ENCODE measurements at regions not wholly inside any gene's neighbourhood (a gene's known extent, or its start where the extent isn't known, plus 50 kb on each side); places are given as distances from the start of the nearest gene placed in this dataset.
"Not testable (repeated sequence)": the region's sequence is repeated elsewhere in the genome, so short reads cannot be mapped to it uniquely, and the experiment has no call there.

DNA sequence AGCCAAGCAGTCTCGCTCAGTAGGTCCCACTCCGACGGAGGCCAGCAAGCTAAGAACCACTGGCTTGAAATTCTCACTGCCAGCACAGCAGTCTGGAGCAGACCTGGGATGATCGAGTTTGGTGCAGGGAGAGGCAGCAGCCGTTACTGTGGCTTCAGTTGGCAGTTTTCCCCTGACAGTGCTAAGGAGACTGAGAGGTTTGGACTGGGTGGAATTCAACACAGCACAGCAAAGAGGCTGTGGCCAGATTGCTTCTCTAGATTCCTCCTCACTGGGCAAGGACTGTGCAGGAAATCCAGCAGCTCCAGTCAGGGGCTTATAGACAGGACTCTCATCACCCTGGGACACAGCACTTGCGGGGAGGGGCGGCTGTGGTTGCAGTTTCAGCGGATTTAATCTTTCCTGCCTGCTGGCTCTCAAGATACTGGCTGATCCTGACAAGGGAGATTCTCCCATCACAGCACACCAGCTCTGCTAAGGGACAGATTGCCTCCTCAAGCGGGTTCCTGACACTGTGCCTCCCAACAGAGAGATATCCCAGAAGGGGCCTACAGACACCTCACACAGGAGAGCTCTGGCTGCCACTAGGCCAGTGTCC is 122.1 kb downstream of the YIPF5 start:
- WGBS, 2 experiments (ENCODE audit: insufficient coverage in 2 of 2) = 83 to 93% methylated on average over 6 to 7 of the region's 9 CpGs
- Histone ChIP-seq H3K4me3 (ENCODE audit: extremely low read depth, insufficient read depth, low read length, poor library complexity, severe bottlenecking) (no peak overlapping the region), H3K9me3 (ENCODE audit: control insufficient read depth, low read length) (no peaks in the 10 kb centered on the region), H3K4me1 (ENCODE audit: control insufficient read depth, insufficient read depth, low read length, poor library complexity, severe bottlenecking) (no peaks in the 10 kb centered on the region), H3K36me3 (ENCODE audit: control insufficient read depth, insufficient read depth, low read length) (no peaks in the 10 kb centered on the region), H3K27ac (ENCODE audit: low read depth, low read length, severe bottlenecking) (no peak overlapping the region)

DNA sequence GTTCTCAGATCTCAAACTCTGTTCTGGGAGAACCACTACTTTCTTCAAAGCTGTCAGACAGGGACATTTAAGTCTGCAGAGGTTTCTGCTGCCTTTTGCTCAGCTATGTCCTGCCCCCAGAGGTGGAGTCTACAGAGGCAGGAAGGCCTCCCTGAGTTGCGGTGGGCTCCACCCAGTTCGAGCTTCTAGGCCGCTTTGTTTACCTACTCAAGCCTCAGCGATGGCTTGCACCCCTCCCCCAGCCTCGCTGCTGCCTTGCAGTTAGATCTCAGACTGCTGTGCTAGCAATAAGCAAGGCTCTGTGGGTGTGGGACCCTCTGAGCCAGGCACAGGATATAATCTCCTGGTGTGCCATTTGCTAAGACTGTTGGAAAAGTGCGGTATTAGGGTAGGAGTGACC is 115.1 kb downstream of the YIPF5 start:
- WGBS, 2 experiments (ENCODE audit: insufficient coverage in 2 of 2) = 78 to 100% methylated on average over 1 to 4 of the region's 6 CpGs
- not testable (repeated sequence) for H3K4me3 ChIP-seq (ENCODE audit: extremely low read depth, insufficient read depth, low read length, poor library complexity, severe bottlenecking); H3K4me1 ChIP-seq (ENCODE audit: control insufficient read depth, insufficient read depth, low read length, poor library complexity, severe bottlenecking); H3K36me3 ChIP-seq (ENCODE audit: control insufficient read depth, insufficient read depth, low read length); H3K9me3 ChIP-seq (ENCODE audit: control insufficient read depth, low read length); H3K27ac ChIP-seq (ENCODE audit: low read depth, low read length, severe bottlenecking)

DNA sequence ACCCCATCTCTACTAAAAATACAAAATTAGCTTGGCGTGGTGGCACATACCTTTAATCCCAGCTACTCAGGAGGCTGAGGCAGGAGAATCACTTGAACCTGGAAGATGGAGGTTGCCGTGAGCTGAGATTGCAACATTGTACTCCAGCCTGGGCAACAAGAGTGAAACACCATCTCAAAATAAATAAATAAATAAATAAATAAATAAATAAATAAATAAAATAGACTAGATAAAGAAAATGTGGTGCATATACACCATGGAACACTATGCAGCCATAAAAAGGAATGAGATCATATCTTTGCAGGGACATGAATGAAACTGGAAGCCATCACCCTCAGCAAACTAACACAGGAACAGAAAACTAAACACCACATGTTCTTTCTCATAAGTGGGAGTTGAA is 110.4 kb downstream of the YIPF5 start:
- H3K4me3 ChIP-seq (ENCODE audit: extremely low read depth, insufficient read depth, low read length, poor library complexity, severe bottlenecking); H3K36me3 ChIP-seq (ENCODE audit: control insufficient read depth, insufficient read depth, low read length); H3K27ac ChIP-seq (ENCODE audit: low read depth, low read length, severe bottlenecking); H3K4me1 ChIP-seq (ENCODE audit: control insufficient read depth, insufficient read depth, low read length, poor library complexity, severe bottlenecking); H3K9me3 ChIP-seq (ENCODE audit: control insufficient read depth, low read length): not testable (repeated sequence)
- 50% methylated on average over 1 of the region's 2 CpGs; no CpG with 5 or more reads in 1 of the 2 experiments for WGBS, 2 experiments (ENCODE audit: insufficient coverage in 2 of 2)

DNA sequence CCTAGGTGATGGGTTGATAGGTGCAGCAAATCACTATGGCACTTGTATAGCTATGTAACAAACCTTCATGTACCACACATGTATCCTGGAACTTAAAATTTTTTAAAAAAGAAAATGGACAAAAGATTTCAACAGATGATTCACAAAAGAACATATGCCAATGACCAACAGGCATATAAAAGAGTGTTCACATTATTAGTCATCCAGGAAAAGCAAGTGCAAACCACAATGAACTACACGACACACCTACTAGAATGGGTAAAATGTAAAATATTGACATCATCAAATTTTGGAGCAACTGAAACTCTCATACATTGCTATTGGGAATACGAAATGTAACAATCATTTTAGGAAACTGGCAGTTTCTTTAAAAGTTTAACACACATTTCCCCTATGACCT is 109.9 kb downstream of the YIPF5 start:
- no peaks in the 10 kb centered on the region for H3K9me3 ChIP-seq (ENCODE audit: control insufficient read depth, low read length)
- no peak overlapping the region for H3K4me3 ChIP-seq (ENCODE audit: extremely low read depth, insufficient read depth, low read length, poor library complexity, severe bottlenecking)
- H3K27ac ChIP-seq (ENCODE audit: low read depth, low read length, severe bottlenecking) = no peak overlapping the region
- no CpG with 5 or more reads among the region's 2 CpGs for WGBS, 2 experiments (ENCODE audit: insufficient coverage in 2 of 2)
- no peaks in the 10 kb centered on the region for H3K4me1 ChIP-seq (ENCODE audit: control insufficient read depth, insufficient read depth, low read length, poor library complexity, severe bottlenecking)
- H3K36me3 ChIP-seq (ENCODE audit: control insufficient read depth, insufficient read depth, low read length) = no peaks in the 10 kb centered on the region

DNA sequence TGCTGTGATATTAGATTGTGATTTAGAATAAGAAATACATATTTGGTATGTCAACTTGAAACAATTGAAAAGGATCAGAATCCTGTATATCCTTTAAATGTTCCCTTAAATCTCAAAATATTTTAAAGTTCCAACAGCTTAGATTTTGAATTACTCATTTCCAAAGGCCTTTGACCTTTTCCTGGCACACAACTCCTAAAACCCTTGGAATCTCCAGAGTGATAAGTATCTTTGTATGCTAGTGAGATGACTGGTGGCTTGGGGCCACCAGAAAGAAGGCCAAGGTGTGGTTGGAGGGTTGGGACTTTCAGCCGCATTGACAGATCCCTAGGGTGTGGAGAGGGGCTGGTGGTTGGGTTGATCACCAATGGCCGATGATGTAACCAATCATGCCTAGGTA is 104.7 kb downstream of the YIPF5 start:
- 80% methylated on average over 2 of the region's 2 CpGs; no CpG with 5 or more reads in 1 of the 2 experiments for WGBS, 2 experiments (ENCODE audit: insufficient coverage in 2 of 2)

DNA sequence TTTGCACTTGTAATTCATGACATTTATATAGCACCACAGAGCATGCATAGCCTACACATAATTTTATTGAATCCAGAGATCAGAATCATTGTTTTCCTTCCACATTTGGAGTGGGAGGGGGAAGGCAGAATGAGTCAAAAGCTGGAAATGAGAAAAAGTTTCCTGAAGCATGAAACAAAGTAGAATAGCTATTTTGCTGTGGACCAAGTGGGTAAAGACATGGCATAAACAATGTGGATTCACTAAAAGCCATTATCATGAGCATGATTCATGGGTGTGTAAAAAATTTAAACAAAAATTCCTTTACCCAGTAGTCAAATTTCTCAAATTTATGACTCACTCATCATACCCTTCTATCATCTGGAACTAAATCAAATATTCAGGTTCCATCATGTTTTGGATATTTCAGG is 97.9 kb downstream of the YIPF5 start:
- Histone ChIP-seq H3K27ac (ENCODE audit: low read depth, low read length, severe bottlenecking) (no peak overlapping the region), H3K9me3 (ENCODE audit: control insufficient read depth, low read length) (no peaks in the 10 kb centered on the region), H3K4me3 (ENCODE audit: extremely low read depth, insufficient read depth, low read length, poor library complexity, severe bottlenecking) (no peak overlapping the region), H3K4me1 (ENCODE audit: control insufficient read depth, insufficient read depth, low read length, poor library complexity, severe bottlenecking) (no peaks in the 10 kb centered on the region), H3K36me3 (ENCODE audit: control insufficient read depth, insufficient read depth, low read length) (no peaks in the 10 kb centered on the region)

More for the DNA sequence above, 104.7 kb downstream of the YIPF5 start:
- Histone ChIP-seq H3K36me3 (ENCODE audit: control insufficient read depth, insufficient read depth, low read length) (no peaks in the 10 kb centered on the region), H3K4me1 (ENCODE audit: control insufficient read depth, insufficient read depth, low read length, poor library complexity, severe bottlenecking) (no peaks in the 10 kb centered on the region), H3K9me3 (ENCODE audit: control insufficient read depth, low read length) (no peaks in the 10 kb centered on the region), H3K4me3 (ENCODE audit: extremely low read depth, insufficient read depth, low read length, poor library complexity, severe bottlenecking) (no peak overlapping the region), H3K27ac (ENCODE audit: low read depth, low read length, severe bottlenecking) (no peak overlapping the region)

DNA sequence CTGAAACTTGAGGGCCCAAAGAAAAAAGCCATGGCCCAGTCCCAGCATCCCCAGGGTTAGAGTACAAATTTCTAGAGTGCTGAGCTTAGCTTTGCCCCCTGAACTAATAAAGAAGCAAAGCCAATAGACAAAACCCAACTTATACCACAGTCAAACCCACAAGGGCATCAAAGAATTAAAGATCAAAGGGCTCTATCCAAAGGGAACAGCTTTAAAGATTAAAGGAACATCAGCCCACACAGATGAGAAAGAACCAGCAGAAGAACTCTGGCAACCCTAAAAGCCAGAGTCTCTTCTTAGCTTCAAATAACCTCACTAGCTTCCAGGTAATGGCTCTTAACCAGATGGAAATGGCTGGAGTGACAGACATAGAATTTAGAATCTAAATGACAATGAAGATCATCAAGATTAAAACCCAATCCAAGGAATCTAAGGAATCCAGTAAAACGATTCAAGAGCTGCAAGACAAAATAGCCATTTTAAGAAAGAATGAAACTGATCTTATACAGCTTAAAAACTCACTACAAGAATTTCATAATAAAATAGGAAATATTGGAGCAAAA is 93.9 kb downstream of the YIPF5 start:
- no peaks in the 10 kb centered on the region for H3K36me3 ChIP-seq (ENCODE audit: control insufficient read depth, insufficient read depth, low read length)
- WGBS, 2 experiments (ENCODE audit: insufficient coverage in 2 of 2) = no CpG with 5 or more reads among the region's 1 CpG

DNA sequence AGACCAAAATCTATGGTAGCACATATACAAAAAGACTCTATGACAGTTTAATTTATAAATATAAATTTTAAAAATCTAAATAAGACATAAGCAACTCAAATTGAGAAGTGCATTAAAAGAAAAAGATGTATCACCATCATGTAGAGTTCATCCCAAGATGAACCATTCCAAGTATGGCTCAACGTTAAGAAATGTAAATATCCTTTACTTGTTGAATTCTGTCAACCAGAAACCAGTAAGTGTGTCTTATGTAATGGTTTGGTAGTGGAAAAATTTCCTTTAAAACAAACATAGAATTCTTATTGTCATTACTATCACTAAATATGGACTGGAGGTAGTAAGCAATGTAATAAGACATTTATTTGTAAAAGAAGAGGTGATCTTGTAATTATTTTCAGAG is 87.3 kb downstream of the YIPF5 start:
- no peak overlapping the region for H3K4me3 ChIP-seq (ENCODE audit: extremely low read depth, insufficient read depth, low read length, poor library complexity, severe bottlenecking)
- H3K4me1 ChIP-seq (ENCODE audit: control insufficient read depth, insufficient read depth, low read length, poor library complexity, severe bottlenecking) = no peaks in the 10 kb centered on the region
- no peak overlapping the region for H3K27ac ChIP-seq (ENCODE audit: low read depth, low read length, severe bottlenecking)
- H3K9me3 ChIP-seq (ENCODE audit: control insufficient read depth, low read length) = no peaks in the 10 kb centered on the region
- H3K36me3 ChIP-seq (ENCODE audit: control insufficient read depth, insufficient read depth, low read length) = no peaks in the 10 kb centered on the region
- no CpG with 5 or more reads among the region's 1 CpG for WGBS, 2 experiments (ENCODE audit: insufficient coverage in 2 of 2)

More for the DNA sequence above, 93.9 kb downstream of the YIPF5 start:
- Histone ChIP-seq H3K4me1 (ENCODE audit: control insufficient read depth, insufficient read depth, low read length, poor library complexity, severe bottlenecking) (no peaks in the 10 kb centered on the region), H3K4me3 (ENCODE audit: extremely low read depth, insufficient read depth, low read length, poor library complexity, severe bottlenecking) (no peak overlapping the region), H3K9me3 (ENCODE audit: control insufficient read depth, low read length) (no peaks in the 10 kb centered on the region), H3K27ac (ENCODE audit: low read depth, low read length, severe bottlenecking) (no peak overlapping the region)

DNA sequence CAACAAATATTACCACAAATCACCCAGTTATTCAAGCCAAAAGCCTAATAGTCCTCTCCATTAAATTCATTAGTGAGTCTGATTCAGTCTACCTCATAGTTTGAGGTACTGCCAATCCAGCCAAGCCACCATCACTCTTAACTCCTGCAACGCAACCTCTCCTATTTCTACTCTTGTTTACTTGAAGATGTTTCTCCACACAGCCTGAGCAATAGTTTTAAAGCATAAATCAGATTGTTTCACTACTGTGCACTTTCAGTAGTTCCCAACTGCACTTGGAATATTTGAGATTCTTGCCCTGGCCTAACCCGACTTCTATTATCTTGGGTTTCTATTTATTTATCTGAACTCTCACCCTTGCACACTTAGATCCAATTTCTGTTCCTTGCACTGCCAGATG is 85.5 kb downstream of the YIPF5 start:
- Histone ChIP-seq H3K4me1 (ENCODE audit: control insufficient read depth, insufficient read depth, low read length, poor library complexity, severe bottlenecking) (no peaks in the 10 kb centered on the region), H3K36me3 (ENCODE audit: control insufficient read depth, insufficient read depth, low read length) (no peaks in the 10 kb centered on the region), H3K4me3 (ENCODE audit: extremely low read depth, insufficient read depth, low read length, poor library complexity, severe bottlenecking) (no peak overlapping the region), H3K27ac (ENCODE audit: low read depth, low read length, severe bottlenecking) (no peak overlapping the region), H3K9me3 (ENCODE audit: control insufficient read depth, low read length) (no peaks in the 10 kb centered on the region)
- 95 to 100% methylated on average over 2 of the region's 2 CpGs for WGBS, 2 experiments (ENCODE audit: insufficient coverage in 2 of 2)

DNA sequence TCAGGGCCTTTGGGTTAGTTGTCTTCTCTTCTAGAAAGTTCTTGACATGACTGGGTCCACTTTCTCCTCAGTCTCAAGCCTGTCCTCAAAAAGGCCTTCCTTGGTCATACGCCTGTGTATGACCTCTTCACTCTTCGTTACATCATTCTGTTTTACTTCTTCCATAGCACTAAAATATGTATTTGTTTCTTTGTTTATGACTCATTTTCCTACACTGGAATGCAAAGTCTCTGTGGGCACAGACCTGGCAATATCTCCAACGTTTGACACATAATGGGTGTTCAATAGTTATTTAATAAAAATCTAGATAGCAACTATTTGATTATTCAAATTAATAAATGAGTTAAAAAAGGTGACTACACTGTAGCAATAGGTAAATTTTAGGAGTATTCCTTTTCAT is 85.1 kb downstream of the YIPF5 start:
- Histone ChIP-seq H3K36me3 (ENCODE audit: control insufficient read depth, insufficient read depth, low read length) (no peaks in the 10 kb centered on the region), H3K27ac (ENCODE audit: low read depth, low read length, severe bottlenecking) (no peak overlapping the region), H3K4me1 (ENCODE audit: control insufficient read depth, insufficient read depth, low read length, poor library complexity, severe bottlenecking) (no peaks in the 10 kb centered on the region), H3K9me3 (ENCODE audit: control insufficient read depth, low read length) (no peaks in the 10 kb centered on the region), H3K4me3 (ENCODE audit: extremely low read depth, insufficient read depth, low read length, poor library complexity, severe bottlenecking) (no peak overlapping the region)
- WGBS, 2 experiments (ENCODE audit: insufficient coverage in 2 of 2) = no CpG with 5 or more reads among the region's 3 CpGs

DNA sequence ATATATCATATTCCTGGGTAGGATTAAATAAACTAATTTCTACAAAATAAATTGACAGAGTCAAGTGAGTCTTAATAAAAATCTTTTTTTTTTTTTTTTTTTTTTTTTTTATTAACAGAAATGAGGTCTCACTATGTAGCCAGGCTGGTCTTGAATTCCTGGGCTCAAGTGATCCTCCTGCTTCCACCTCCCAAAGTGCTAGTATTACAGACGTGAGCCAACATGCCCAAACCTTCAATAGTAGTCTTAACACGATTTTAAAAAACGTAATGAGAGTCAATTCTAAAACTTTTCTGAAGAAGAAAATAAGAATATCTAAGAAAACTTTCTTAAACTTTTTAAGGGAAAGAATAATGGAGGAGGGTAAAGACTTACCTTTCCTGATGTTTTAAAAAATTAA is 84.2 kb downstream of the YIPF5 start:
- no CpG with 5 or more reads among the region's 3 CpGs for WGBS, 2 experiments (ENCODE audit: insufficient coverage in 2 of 2)
- H3K4me1 ChIP-seq (ENCODE audit: control insufficient read depth, insufficient read depth, low read length, poor library complexity, severe bottlenecking) = no peaks in the 10 kb centered on the region
- H3K9me3 ChIP-seq (ENCODE audit: control insufficient read depth, low read length) = no peaks in the 10 kb centered on the region
- no peaks in the 10 kb centered on the region for H3K36me3 ChIP-seq (ENCODE audit: control insufficient read depth, insufficient read depth, low read length)
- no peak overlapping the region for H3K4me3 ChIP-seq (ENCODE audit: extremely low read depth, insufficient read depth, low read length, poor library complexity, severe bottlenecking)
- H3K27ac ChIP-seq (ENCODE audit: low read depth, low read length, severe bottlenecking) = no peak overlapping the region

All from mesodermal cell (in vitro differentiated cells).